Chondrocyte (in vitro differentiated cells): ENCODE measurements at regions not wholly inside any gene's neighbourhood (a gene's known extent, or its start where the extent isn't known, plus 50 kb on each side); places are given as distances from the start of the nearest gene placed in this dataset.
"Not testable (repeated sequence)": the region's sequence is repeated elsewhere in the genome, so short reads cannot be mapped to it uniquely, and the experiment has no call there.

Experiments used
- DNase-seq: peaks from one replicate; pipeline ENCODE4 v3.0.0; 2021; ENCODE audit warnings: mixed read lengths, low spot score
- H3K27ac Mint-ChIP-seq: one replicate; pipeline ENCODE4 v1.8.0; 2021; ENCODE audit warnings: mild to moderate bottlenecking, moderate library complexity, mixed read lengths; ENCODE audit not compliant: unreplicated experiment
- H3K27me3 Mint-ChIP-seq: 2 replicates; pipeline ENCODE4 v1.8.0; 2021; ENCODE audit warnings: low read depth, mixed read lengths
- H3K36me3 Mint-ChIP-seq: 2 replicates; pipeline ENCODE4 v1.8.0; 2021; ENCODE audit warnings: low read depth, mixed read lengths
- H3K4me1 Mint-ChIP-seq: 2 replicates; pipeline ENCODE4 v1.8.0; 2021; ENCODE audit warnings: low read depth, mild to moderate bottlenecking, mixed read lengths
- H3K4me3 Mint-ChIP-seq: one replicate; pipeline ENCODE4 v1.8.0; 2021; ENCODE audit warnings: mild to moderate bottlenecking, moderate library complexity, mixed read lengths; ENCODE audit not compliant: unreplicated experiment
- H3K9me3 Mint-ChIP-seq: 2 replicates; pipeline ENCODE4 v1.8.0; 2021; ENCODE audit warnings: low read depth, mixed read lengths
- TF ChIP-seq, protein P1 (sequence below): fragments of 200-600 bp; sonication (generic); IDR thresholded peaks from 2 replicates; pipeline ENCODE4 v1.5.0; 2021; ENCODE audit warnings: antibody characterized with exemption, mild to moderate bottlenecking, moderate library complexity

DNA sequence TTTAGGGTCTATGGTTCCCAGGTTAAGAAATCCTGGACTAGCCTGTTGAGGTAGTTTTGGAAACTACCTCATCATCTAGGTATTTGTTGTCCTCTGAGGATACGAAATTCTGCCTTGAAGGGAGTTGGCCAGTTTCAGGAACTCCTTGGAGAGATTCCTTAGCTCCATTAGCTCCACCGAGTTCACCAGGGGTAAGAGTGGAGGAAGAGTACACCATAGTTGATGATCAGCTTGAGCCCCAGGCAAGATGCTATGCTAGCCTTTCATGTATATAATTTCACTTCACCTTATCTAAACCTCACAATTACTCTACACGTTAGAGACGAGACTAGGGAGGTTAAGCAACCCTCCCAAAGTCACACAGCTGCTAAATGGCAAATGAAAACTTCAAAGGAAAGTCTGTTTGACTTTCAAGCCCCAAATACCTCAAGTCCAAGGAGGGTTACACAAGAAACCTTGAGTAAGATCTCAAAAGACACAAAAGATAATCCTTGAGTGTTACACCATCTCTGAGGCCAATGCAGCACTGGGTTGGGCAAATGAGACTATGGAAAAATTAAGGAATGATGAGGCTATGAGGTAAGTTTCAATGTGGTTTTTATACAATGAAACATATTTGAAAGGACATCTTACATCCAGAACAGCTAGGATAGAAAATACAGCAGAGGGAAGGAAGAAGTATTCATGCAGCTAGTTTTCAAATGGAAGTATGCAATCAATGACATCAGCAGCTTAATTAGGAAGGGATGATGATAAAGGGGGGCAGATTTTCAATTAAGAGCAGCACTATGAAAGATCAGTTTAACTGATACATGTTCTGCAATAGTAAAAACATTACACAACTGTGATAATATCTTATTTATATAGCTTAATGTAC, 97.2 kb upstream of the KRAS start:
- Mint-ChIP-seq H3K9me3 (no peaks in the 10 kb centered on the region), H3K4me1 (peaks cover 18% of the 10 kb centered on the region), H3K36me3 (no peaks in the 10 kb centered on the region), H3K27me3 (no peaks in the 10 kb centered on the region), H3K27ac (no peak overlapping the region), H3K4me3 (no peak overlapping the region)
- DNase-seq = no peak
- TF ChIP-seq, protein P1, sequence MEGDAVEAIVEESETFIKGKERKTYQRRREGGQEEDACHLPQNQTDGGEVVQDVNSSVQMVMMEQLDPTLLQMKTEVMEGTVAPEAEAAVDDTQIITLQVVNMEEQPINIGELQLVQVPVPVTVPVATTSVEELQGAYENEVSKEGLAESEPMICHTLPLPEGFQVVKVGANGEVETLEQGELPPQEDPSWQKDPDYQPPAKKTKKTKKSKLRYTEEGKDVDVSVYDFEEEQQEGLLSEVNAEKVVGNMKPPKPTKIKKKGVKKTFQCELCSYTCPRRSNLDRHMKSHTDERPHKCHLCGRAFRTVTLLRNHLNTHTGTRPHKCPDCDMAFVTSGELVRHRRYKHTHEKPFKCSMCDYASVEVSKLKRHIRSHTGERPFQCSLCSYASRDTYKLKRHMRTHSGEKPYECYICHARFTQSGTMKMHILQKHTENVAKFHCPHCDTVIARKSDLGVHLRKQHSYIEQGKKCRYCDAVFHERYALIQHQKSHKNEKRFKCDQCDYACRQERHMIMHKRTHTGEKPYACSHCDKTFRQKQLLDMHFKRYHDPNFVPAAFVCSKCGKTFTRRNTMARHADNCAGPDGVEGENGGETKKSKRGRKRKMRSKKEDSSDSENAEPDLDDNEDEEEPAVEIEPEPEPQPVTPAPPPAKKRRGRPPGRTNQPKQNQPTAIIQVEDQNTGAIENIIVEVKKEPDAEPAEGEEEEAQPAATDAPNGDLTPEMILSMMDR = no peak

- not testable (repeated sequence) for H3K27me3 Mint-ChIP-seq, H3K27ac Mint-ChIP-seq, DNase-seq, H3K36me3 Mint-ChIP-seq, H3K4me3 Mint-ChIP-seq, H3K4me1 Mint-ChIP-seq
- peaks cover 12% of the 10 kb centered on the region for H3K9me3 Mint-ChIP-seq
Measured at GRCh38 chr12:25341877-25342276, 91.1 kb upstream of the KRAS start.

GRCh38 chr12:25337916-25338315, 87.2 kb upstream of the KRAS start:
- Mint-ChIP-seq H3K9me3 (peaks cover 12% of the 10 kb centered on the region), H3K27me3 (no peaks in the 10 kb centered on the region), H3K27ac (no peak overlapping the region), H3K4me3 (no peak overlapping the region), H3K36me3 (peaks cover 8% of the 10 kb centered on the region), H3K4me1 (peaks cover 19% of the 10 kb centered on the region)
- DNase-seq = no peak
- TF ChIP-seq, protein P1 = no peak

DNA sequence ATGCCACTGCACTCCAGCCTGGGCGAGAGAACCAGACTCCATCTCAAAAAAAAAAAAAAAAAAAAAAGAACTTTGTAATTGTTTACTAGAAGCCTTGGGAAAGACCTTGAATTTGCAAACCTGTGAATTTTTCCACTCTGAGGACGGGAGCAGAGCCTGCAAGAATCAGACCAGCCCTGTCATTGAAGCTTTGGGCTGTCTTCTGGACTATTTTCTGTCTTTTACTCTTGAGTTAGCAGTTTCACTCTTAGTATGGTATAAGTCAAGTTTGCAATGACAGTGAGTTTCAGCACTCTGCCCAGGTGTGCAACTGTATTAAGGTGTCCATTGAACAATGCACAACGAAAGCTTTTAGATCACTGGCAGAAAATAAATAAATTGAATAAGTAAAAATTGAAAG, 81.4 kb upstream of the KRAS start:
- no peaks in the 10 kb centered on the region for H3K9me3 Mint-ChIP-seq
- no peaks in the 10 kb centered on the region for H3K36me3 Mint-ChIP-seq
- TF ChIP-seq, protein P1 = no peak
- peaks cover 35% of the 10 kb centered on the region for H3K4me1 Mint-ChIP-seq
- no peak for DNase-seq
- H3K4me3 Mint-ChIP-seq = no peak overlapping the region
- H3K27me3 Mint-ChIP-seq = no peaks in the 10 kb centered on the region
- H3K27ac Mint-ChIP-seq = no peak overlapping the region

- TF ChIP-seq, protein P1 = no peak
- H3K27ac Mint-ChIP-seq = no peak overlapping the region
- H3K4me1 Mint-ChIP-seq = peaks cover 26% of the 10 kb centered on the region
- H3K27me3 Mint-ChIP-seq = no peaks in the 10 kb centered on the region
- H3K9me3 Mint-ChIP-seq = no peaks in the 10 kb centered on the region
- no peak overlapping the region for H3K4me3 Mint-ChIP-seq
- H3K36me3 Mint-ChIP-seq = no peaks in the 10 kb centered on the region
- no peak for DNase-seq
Measured at GRCh38 chr12:25328072-25328712, 77.5 kb upstream of the KRAS start.
